GM19438 (cell line): ENCODE measurements at regions not wholly inside any gene's neighbourhood (a gene's known extent, or its start where the extent isn't known, plus 50 kb on each side); places are given as distances from the start of the nearest gene placed in this dataset.
"Not testable (repeated sequence)": the region's sequence is repeated elsewhere in the genome, so short reads cannot be mapped to it uniquely, and the experiment has no call there.

Experiments
- ATAC-seq: cut with Tn5 transposase; IDR thresholded peaks from one replicate; pipeline ENCODE4 v1.9.1; 2021; ENCODE audit warnings: low read depth; ENCODE audit not compliant: unreplicated experiment

DNA sequence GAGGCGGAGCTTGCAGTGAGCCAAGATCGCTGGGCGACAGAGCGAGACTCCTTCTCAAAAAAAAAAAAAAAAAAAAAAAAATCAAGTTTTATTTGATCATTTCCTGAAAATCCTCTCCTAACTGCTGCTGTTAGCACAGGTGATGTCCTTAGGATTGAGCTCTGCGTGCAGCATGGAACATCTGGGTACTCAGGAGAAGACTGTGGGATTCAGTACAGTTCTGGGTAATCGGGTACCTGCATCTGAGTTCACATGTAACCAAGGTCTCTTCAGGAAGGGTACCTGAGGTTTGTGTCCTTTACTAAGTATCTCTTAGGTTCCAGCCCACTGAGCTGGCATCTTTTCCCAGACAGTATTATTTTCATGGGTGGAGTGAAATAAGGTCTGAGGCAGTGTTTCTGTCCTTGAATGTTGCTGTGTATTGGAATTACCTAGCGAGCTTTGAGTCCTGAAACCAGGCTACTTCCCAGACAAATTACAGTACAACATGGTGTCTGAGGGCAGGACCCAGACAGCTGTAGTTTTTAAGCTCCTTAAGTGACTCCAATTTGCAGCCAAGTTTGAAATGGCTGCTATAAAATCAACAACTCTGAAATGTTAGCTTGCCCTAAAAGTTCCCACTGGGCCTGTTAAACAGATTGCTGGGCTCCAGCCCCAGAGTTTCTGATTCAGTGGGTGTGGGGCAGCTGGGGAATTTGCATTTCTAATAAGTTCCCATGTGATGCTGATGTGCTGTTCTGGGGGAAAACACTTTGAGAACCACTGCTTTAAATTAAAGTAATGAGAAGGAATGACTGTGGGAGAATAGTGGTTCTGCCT lies 120.5 kb downstream of the PMAIP1 start:
- ATAC-seq: no peak

DNA sequence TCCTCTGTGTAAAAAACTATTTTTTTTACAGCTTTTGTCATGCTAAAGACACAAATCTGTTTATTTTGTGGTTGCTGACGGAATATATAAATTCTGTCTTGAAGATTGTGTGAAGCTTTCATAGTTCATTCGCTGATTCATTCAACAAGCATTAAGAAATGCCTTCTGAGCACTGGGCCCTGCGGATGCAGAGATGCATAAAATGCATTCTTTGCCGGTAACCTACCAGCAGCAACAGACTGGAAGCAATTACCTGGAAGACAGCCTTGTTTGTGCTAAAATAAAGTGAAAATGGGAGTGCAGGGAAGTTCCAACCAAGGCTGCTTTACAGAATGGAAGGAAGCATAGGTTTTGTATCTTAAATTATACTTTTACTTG lies 119.7 kb downstream of the PMAIP1 start:
- no peak for ATAC-seq

DNA sequence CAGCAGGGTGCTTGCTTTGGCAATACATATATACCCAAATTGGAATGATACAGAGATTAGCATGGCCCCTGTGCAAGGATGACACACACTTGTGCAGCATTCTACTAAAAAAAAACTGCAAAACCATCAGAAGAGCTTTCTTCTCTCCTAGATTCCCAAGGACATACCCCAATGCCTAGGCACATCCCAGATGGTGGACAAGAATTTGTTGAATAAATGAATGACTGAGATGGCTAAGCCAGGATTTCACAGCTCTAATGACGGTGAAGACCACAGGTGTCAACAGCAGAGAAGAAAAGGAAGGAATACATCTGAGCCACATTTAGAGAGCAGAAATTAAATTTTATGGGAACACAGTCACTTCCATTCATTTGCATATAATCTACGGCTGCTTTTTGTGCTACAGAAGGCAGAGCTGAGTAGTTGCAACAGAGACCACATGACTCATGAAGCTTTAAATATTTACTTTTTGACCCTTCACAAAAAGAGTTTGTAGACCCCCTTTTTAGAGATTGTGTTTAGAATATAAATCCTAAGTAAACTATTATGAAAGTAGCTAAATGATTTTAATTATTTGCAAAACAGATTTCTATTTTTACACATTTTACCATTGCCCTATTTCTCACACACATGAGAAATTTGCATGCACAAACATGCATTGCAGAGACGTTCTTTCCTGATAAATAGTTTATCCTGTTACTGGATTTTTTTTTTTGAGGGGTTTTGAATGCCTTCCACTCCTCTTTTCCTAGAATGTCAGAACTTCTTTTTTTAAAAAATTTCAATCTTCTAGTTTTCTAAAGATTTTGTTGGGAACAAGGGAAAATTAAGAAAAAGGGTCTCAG lies 119.0 kb downstream of the PMAIP1 start:
- ATAC-seq: no peak

DNA sequence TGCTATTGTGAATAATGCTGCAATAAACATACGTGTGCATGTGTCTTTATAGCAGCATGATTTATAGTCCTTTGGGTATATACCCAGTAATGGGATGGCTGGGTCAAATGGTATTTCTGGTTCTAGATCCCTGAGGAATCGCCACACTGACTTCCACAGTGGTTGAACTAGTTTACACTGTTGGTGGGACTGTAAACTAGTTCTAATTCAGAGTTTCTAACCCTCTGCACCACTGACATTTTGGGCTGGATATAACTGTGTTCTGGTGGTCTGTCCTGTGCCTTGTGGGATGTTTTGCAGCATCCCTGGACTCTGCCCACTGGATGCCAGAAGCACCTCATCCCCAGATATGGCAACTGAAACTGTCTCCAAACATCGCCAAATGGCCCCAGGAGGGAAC lies 118.3 kb downstream of the PMAIP1 start:
- ATAC-seq: not testable (repeated sequence)

GRCh38 chr18:60017371-60017770 lies 117.6 kb downstream of the PMAIP1 start:
- no peak for ATAC-seq

- not testable (repeated sequence) for ATAC-seq
Observed at GRCh38 chr18:60015826-60016225, 116.0 kb downstream of the PMAIP1 start.

DNA sequence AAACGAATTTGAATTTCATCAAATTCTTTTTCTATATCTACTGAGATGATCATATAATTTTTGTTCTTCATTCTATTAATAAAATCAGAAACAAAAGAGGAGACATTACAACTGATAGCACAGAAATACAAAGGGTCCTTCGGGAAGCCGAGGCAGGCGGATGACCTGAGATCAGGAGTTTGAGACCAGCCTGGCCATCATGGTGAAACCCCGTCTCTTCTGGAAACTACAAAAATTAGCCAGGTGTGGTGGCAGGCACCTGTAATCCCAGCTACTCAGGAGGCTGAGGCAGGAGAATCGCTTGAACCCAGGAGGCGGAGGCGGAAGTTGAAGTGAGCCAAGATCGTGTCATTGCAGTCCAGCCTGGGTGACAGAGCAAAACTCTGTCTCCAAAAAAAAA lies 113.4 kb downstream of the PMAIP1 start:
- not testable (repeated sequence) for ATAC-seq

GRCh38 chr18:60010984-60011383 lies 111.2 kb downstream of the PMAIP1 start:
- no peak for ATAC-seq

- no peak for ATAC-seq
Observed at GRCh38 chr18:60010513-60010912, 110.7 kb downstream of the PMAIP1 start.

DNA sequence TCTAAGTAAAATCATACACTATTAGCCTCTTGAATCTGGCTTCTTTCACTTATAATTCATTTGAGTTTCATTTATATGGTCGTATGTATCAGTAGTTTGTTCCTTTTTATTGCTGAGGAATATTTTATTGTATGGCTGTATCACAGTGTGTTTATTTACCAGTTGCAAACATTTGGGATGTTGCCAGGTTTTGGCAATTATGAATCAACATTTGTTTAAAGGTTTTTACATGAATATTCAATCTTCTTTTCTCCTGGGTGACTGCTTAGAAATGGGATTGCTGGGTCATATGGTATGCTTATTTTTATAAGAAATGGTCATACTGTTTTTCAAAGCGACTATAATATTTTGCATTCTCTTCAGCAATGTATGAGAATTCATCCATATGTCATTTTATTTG lies 107.9 kb downstream of the PMAIP1 start:
- ATAC-seq: no peak

GRCh38 chr18:60003610-60004185 lies 103.9 kb downstream of the PMAIP1 start:
- no peak for ATAC-seq

DNA sequence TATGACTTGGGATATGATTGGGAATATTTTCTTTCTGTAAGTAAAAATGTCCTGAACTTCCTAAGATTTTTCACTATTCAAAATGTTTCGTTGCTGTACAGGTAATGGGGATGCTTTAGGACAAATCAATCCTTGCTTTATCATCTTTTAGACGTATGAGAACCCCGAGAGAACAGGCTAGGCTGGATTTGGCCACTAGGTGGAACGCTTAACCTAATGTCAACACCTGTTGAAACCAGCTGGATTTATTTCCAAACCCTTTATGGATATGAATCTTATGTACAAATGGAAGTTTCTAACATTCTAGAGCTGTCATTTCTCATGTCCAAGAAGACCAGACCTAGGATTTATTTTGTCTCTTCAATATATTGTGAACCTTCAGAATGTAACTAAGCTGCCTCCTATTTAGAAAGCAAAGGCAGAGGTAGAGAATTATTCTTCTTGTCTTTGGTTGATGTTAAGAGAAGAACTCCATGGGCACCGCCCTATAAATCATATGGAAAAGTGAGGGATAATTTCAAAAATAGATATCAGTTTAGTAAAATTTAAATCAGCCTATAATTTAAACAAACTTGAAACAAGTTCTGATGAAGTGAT lies 96.7 kb downstream of the PMAIP1 start:
- ATAC-seq: no peak

GRCh38 chr18:59994357-59994756 lies 94.6 kb downstream of the PMAIP1 start:
- no peak for ATAC-seq

DNA sequence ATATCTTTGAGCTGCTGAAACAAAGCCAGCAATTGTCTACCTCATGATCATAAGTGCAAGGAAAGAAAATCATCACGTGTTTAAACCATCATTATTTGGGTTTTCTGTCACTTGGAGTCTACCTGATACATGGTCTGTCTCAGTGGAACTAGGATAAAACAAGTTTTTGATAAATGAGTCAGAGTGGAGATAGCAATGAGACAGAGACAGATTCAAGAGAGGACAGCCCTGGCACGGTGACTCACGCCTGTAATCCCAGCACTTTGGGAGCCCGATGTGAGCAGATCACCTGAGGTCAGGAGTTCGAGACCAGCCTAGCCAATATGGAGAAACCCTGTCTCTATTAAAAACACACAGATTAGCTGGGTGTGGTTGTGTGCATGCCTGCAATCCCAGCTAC lies 93.8 kb downstream of the PMAIP1 start:
- no peak for ATAC-seq

- no peak for ATAC-seq
Observed at GRCh38 chr18:59990121-59990823, 90.5 kb downstream of the PMAIP1 start.

GRCh38 chr18:59988098-59988706 lies 88.4 kb downstream of the PMAIP1 start:
- no peak for ATAC-seq

- no peak for ATAC-seq
Observed at GRCh38 chr18:59987102-59987501, 87.3 kb downstream of the PMAIP1 start.

- ATAC-seq: no peak
Observed at GRCh38 chr18:59986139-59986538, 86.3 kb downstream of the PMAIP1 start.

GRCh38 chr18:59985289-59985688 lies 85.5 kb downstream of the PMAIP1 start:
- ATAC-seq: no peak

DNA sequence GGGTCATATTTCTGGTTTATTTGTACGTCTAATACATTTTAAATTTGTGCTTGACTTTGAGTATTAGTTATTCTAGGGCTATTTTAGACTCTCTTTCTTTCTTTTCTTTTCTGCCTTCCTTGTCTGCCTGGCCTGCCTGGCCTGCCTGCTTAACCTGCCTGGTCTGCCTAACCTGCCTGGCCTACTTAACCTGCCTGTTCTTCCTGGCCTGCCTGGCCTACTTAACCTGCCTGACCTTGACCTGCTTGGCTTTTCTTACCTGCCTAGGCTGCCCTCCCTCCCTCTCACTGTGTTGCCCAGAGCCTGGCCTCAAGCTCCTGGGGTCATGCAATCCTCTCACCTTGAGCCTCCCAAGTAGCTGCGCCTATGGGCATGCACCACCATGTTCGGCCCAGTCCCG lies 83.7 kb downstream of the PMAIP1 start:
- ATAC-seq: no peak
